T-helper 2 cell treated with Interferon-gamma antibody and Interleukin-4, amounts not matched to agents 5 μg/mL and 100 μg/mL, for 36 hours (primary cell): ENCODE measurements at regions not wholly inside any gene's neighbourhood (a gene's known extent, or its start where the extent isn't known, plus 50 kb on each side); places are given as distances from the start of the nearest gene placed in this dataset.

Experiments used
- DNase-seq: peaks from one replicate; pipeline ENCODE4 v3.0.0; 2021; ENCODE audit warnings: low spot score
- H3K27ac Mint-ChIP-seq: one replicate; pipeline ENCODE4 v1.8.0; 2021; ENCODE audit warnings: mild to moderate bottlenecking, mixed read lengths
- H3K27me3 Mint-ChIP-seq: one replicate; pipeline ENCODE4 v1.8.0; 2021; ENCODE audit warnings: low read depth, mixed read lengths
- H3K36me3 Mint-ChIP-seq: one replicate; pipeline ENCODE4 v1.8.0; 2021; ENCODE audit warnings: low read depth, mixed read lengths
- H3K4me1 Mint-ChIP-seq: one replicate; pipeline ENCODE4 v1.8.0; 2021; ENCODE audit warnings: low read depth, mixed read lengths
- H3K4me3 Mint-ChIP-seq: one replicate; pipeline ENCODE4 v1.8.0; 2022; ENCODE audit warnings: mild to moderate bottlenecking, moderate library complexity, mixed read lengths
- H3K9me3 Mint-ChIP-seq: one replicate; pipeline ENCODE4 v1.8.0; 2021; ENCODE audit warnings: mixed read lengths

DNA sequence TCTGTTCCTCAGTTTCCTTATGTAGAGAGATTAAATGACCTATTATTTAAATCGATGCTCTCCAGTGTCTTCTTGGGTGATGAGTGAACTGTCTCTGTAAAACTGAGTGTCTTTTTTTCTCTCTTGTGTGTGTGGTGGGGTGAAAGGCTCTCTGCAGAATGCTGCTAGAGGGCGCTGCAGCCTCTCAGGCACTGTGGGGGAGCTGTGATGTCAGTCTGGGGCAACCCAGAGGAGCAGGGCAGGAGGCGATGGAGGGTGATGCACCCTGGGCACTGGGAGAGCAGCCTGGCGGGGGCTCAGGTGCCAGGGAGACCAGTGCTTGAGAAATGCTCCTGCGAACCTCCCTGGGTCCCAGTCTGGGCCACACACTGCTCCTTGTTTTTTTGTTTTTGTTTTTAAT, 110.1 kb upstream of the POM121L12 start:
- Mint-ChIP-seq H3K4me1 (no peaks in the 10 kb centered on the region), H3K27me3 (no peaks in the 10 kb centered on the region), H3K36me3 (no peaks in the 10 kb centered on the region), H3K4me3 (no peak overlapping the region), H3K9me3 (peaks cover 53% of the 10 kb centered on the region), H3K27ac (no peak overlapping the region)
- no peak for DNase-seq

DNA sequence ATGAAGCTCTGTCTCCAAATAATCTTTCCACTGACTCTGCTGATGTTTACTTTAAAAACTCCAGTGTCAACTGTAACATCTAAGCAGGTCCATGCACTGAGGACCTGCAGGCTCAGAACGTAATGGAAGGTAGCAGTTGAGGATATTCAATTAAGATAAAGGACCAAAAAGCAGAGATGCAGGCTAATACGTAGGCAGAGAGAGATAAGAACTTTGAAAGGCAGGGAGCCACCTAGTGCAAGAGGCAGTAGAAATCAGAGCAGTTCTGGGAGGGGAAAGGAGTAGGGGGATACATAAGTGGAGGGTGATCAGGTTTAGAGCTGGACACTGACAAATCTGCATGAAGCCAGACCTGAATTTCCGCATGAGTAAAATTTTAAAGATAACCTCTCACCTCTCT, 114.5 kb upstream of the POM121L12 start:
- H3K9me3 Mint-ChIP-seq, result peaks cover 38% of the 10 kb centered on the region
- H3K4me3 Mint-ChIP-seq, result no peak overlapping the region
- no peak overlapping the region for H3K27ac Mint-ChIP-seq
- no peak for DNase-seq
- H3K36me3 Mint-ChIP-seq, result no peaks in the 10 kb centered on the region
- H3K4me1 Mint-ChIP-seq, result no peaks in the 10 kb centered on the region
- H3K27me3 Mint-ChIP-seq, result no peaks in the 10 kb centered on the region

DNA sequence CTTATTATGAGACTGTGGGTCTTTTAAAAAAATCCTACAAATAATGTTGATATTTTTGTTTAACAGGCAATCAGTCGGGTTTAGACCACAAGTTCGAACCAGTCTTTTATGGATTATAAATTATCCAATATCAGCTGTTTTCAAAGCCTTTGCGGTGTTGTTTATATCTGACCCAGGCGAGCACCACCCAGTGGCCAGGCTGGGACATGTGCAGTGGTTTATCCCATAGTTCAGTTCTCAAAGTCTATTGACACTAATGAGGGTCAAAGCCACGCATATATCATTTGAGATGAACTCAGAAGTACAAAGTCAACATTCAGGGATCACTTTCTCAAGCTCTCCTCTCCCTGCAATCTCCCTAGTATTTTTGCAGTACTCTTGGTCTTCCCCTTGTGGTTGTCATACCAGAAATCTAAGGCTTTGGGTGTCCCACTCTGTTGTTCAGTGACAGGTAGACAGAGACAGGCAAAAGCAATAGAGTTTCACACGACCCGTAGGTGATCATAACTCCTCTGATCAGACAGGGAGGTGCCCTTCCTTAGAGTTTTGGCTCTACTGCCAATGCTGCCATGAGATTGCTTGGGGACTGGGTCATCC, 117.4 kb upstream of the POM121L12 start:
- Mint-ChIP-seq H3K9me3 (peaks cover 35% of the 10 kb centered on the region), H3K27ac (no peak overlapping the region), H3K27me3 (no peaks in the 10 kb centered on the region), H3K36me3 (no peaks in the 10 kb centered on the region), H3K4me1 (no peaks in the 10 kb centered on the region), H3K4me3 (no peak overlapping the region)
- DNase-seq, result no peak

GRCh38 chr7:52911795-52912194, 123.6 kb upstream of the POM121L12 start:
- Mint-ChIP-seq H3K4me1 (no peaks in the 10 kb centered on the region), H3K27me3 (no peaks in the 10 kb centered on the region), H3K36me3 (no peaks in the 10 kb centered on the region), H3K4me3 (no peak overlapping the region), H3K9me3 (peaks cover 47% of the 10 kb centered on the region), H3K27ac (no peak overlapping the region)
- DNase-seq, result no peak

DNA sequence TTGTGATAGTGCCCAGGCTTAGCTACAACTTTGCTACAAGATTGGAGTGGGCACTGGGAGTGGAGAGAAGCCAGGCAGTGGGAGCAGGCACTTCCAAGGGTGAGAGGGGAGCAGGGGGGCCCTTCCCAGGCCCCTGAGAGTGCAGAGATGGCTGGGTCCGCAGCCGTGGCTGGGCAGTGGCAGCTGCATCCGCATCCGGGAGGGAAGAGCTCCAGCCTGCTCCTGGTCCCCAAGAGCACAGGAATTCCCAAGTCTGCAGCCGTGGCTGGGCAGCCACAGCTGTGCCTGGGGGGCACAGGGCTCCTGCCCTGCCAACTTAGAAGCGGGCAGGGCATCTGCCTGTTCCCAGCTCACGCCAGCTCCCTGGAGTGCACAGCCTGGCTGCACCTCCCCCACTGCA, 124.1 kb upstream of the POM121L12 start:
- Mint-ChIP-seq H3K27me3 (no peaks in the 10 kb centered on the region), H3K4me1 (no peaks in the 10 kb centered on the region), H3K27ac (no peak overlapping the region), H3K4me3 (no peak overlapping the region), H3K36me3 (no peaks in the 10 kb centered on the region), H3K9me3 (peaks cover 47% of the 10 kb centered on the region)
- DNase-seq, result no peak

- Mint-ChIP-seq H3K27ac (no peak overlapping the region), H3K9me3 (peaks cover 56% of the 10 kb centered on the region), H3K36me3 (no peaks in the 10 kb centered on the region), H3K27me3 (no peaks in the 10 kb centered on the region), H3K4me3 (no peak overlapping the region), H3K4me1 (no peaks in the 10 kb centered on the region)
- DNase-seq, result no peak
These were observed 125.5 kb upstream of the POM121L12 start for GRCh38 chr7:52909935-52910334.

GRCh38 chr7:52909131-52909530, 126.3 kb upstream of the POM121L12 start:
- Mint-ChIP-seq H3K27me3 (no peaks in the 10 kb centered on the region), H3K4me1 (no peaks in the 10 kb centered on the region), H3K9me3 (peaks cover 53% of the 10 kb centered on the region), H3K36me3 (no peaks in the 10 kb centered on the region), H3K4me3 (no peak overlapping the region), H3K27ac (no peak overlapping the region)
- DNase-seq, result no peak

DNA sequence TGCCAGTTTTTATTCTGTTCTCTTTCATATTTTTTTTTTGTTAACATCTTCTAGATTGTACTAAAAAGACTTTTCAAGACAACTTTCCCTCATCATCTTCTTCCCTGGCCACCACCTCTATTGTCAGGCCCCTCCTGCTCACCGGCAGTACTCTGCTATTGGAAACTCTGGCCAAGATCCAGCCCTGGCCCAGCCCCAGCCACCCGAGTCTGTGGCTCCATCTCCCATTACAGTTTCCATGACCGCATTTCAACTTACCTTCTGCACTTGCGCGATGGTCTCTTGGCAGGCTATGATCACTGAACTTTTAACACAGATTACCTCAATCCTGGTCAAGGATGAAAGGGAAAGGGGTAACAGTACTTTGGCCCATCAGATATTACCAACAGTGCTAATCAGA, 137.7 kb upstream of the POM121L12 start:
- Mint-ChIP-seq H3K27ac (no peak overlapping the region), H3K36me3 (no peaks in the 10 kb centered on the region), H3K4me1 (no peaks in the 10 kb centered on the region), H3K9me3 (peaks cover 26% of the 10 kb centered on the region), H3K4me3 (no peak overlapping the region), H3K27me3 (no peaks in the 10 kb centered on the region)
- no peak for DNase-seq

DNA sequence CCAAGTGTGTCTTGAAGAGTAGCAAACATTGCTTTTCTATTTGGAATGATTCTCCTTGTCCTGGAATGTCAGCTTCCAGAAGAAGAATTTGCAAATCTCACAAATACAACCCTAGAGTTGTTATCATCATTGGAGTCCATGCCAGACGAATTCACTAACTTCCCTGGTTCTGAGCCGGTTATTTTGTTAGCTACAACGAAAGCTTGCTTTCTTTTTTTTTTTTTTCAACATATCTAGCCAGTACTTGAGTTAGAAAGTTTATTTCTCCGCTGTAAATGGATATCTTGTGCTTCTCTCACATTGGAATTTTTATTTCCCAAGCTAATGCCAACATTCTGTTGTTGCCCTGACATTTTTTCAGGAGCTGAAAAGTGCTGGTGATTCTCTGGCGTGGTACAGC, 138.1 kb upstream of the POM121L12 start:
- Mint-ChIP-seq H3K36me3 (no peaks in the 10 kb centered on the region), H3K4me3 (no peak overlapping the region), H3K9me3 (peaks cover 27% of the 10 kb centered on the region), H3K27ac (no peak overlapping the region), H3K4me1 (no peaks in the 10 kb centered on the region), H3K27me3 (no peaks in the 10 kb centered on the region)
- DNase-seq, result no peak

GRCh38 chr7:52877240-52877639, 158.2 kb upstream of the POM121L12 start:
- DNase-seq, result no peak
- H3K27me3 Mint-ChIP-seq, result no peaks in the 10 kb centered on the region

GRCh38 chr7:52876402-52876801, 159.0 kb upstream of the POM121L12 start:
- Mint-ChIP-seq H3K4me3 (no peak overlapping the region), H3K27me3 (no peaks in the 10 kb centered on the region), H3K27ac (no peak overlapping the region), H3K36me3 (no peaks in the 10 kb centered on the region), H3K4me1 (no peaks in the 10 kb centered on the region), H3K9me3 (peaks cover 56% of the 10 kb centered on the region)
- no peak for DNase-seq

More at GRCh38 chr7:52877240-52877639, 158.2 kb upstream of the POM121L12 start:
- Mint-ChIP-seq H3K9me3 (peaks cover 50% of the 10 kb centered on the region), H3K4me3 (no peak overlapping the region), H3K36me3 (no peaks in the 10 kb centered on the region), H3K4me1 (no peaks in the 10 kb centered on the region), H3K27ac (no peak overlapping the region)

- H3K36me3 Mint-ChIP-seq, result no peaks in the 10 kb centered on the region
- H3K4me1 Mint-ChIP-seq, result no peaks in the 10 kb centered on the region
- DNase-seq, result no peak
- no peak overlapping the region for H3K4me3 Mint-ChIP-seq
- H3K27me3 Mint-ChIP-seq, result no peaks in the 10 kb centered on the region
- no peak overlapping the region for H3K27ac Mint-ChIP-seq
- H3K9me3 Mint-ChIP-seq, result peaks cover 61% of the 10 kb centered on the region
These were observed 171.8 kb upstream of the POM121L12 start for GRCh38 chr7:52863652-52864051.

DNA sequence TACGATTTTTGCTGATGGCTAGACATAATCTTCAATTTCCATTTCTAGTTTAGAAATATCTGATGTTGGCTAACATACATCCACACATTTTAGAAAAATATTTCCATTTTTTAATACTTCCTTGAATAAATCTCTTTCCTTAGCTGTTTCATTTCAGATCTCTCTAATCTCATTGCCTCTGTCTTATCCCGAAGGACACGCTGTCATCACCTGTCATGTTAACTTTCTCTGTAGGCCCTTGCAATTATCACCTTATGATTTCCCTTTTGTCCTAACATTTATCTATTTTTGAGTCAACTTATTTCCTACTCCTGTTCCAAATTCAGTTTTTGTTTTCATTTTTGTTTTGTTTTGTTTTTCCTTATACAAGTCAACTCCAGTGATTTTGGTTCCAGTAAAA, 173.1 kb upstream of the POM121L12 start:
- no peak for DNase-seq
- Mint-ChIP-seq H3K4me1 (no peaks in the 10 kb centered on the region), H3K4me3 (no peak overlapping the region), H3K9me3 (peaks cover 51% of the 10 kb centered on the region), H3K27ac (no peak overlapping the region), H3K27me3 (no peaks in the 10 kb centered on the region), H3K36me3 (no peaks in the 10 kb centered on the region)

DNA sequence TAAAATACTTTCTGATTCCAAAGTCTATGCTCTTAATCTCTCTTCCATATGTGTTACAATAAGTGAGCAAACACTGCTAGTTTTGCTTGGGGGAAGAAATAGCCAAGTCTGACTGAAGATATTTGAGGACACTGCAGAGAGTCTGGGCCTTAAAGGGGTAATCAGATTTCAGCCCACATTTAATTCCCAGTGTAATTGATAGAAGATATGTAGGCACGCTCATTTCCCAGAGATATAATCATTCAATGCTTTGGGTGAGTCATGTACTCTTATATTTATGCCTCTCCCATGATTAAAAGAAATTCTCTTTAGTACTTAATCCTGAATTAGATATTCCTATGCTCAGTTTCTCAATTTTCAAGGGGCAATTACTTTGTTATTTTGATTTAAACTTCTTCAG, 178.1 kb upstream of the POM121L12 start:
- Mint-ChIP-seq H3K27me3 (no peaks in the 10 kb centered on the region), H3K36me3 (no peaks in the 10 kb centered on the region), H3K4me1 (no peaks in the 10 kb centered on the region), H3K4me3 (no peak overlapping the region), H3K9me3 (peaks cover 41% of the 10 kb centered on the region), H3K27ac (no peak overlapping the region)
- no peak for DNase-seq

- H3K27ac Mint-ChIP-seq, result no peak overlapping the region
- no peaks in the 10 kb centered on the region for H3K27me3 Mint-ChIP-seq
- H3K9me3 Mint-ChIP-seq, result peaks cover 31% of the 10 kb centered on the region
- DNase-seq, result no peak
- no peaks in the 10 kb centered on the region for H3K4me1 Mint-ChIP-seq
- no peak overlapping the region for H3K4me3 Mint-ChIP-seq
- no peaks in the 10 kb centered on the region for H3K36me3 Mint-ChIP-seq
These were observed 180.8 kb upstream of the POM121L12 start for GRCh38 chr7:52854681-52855080.
